MM.1S (cell line): ENCODE measurements at regions not wholly inside any gene's neighbourhood (a gene's known extent, or its start where the extent isn't known, plus 50 kb on each side); places are given as distances from the start of the nearest gene placed in this dataset.

Experiments used
- DNase-seq: peaks from one replicate; pipeline ENCODE4 v3.0.0-alpha.2; 2015
- H2AFZ ChIP-seq: fragments of 300-600 bp; sonication (generic); 2 replicates; pipeline ENCODE4 v1.6.0; 2016; ENCODE audit warnings: antibody characterized with exemption, low read length
- H3F3A ChIP-seq: fragments of 300-600 bp; sonication (generic); 2 replicates; pipeline ENCODE4 v1.6.1; 2016; ENCODE audit warnings: mild to moderate bottlenecking, antibody characterized with exemption, low read length, moderate library complexity, mixed read lengths; ENCODE audit not compliant: insufficient read depth
- H3K27ac ChIP-seq: fragments of 300-600 bp; sonication (generic); 2 replicates; pipeline ENCODE4 v1.5.1; 2016; ENCODE audit warnings: mild to moderate bottlenecking, low read length
- H3K27me3 ChIP-seq: fragments of 300-600 bp; sonication (generic); replicated peaks from 2 replicates; pipeline ENCODE4 v1.6.0; 2016; ENCODE audit warnings: low read length; ENCODE audit not compliant: insufficient read depth
- H3K36me3 ChIP-seq: fragments of 300-600 bp; sonication (generic); replicated peaks from 2 replicates; pipeline ENCODE4 v1.6.1; 2016; ENCODE audit warnings: mild to moderate bottlenecking, low read length, mixed read lengths; ENCODE audit not compliant: insufficient read depth
- H3K4me1 ChIP-seq: fragments of 300-600 bp; sonication (generic); 2 replicates; pipeline ENCODE4 v1.6.1; 2016; ENCODE audit warnings: low read length, mixed read lengths
- H3K4me2 ChIP-seq: fragments of 300-600 bp; sonication (generic); 2 replicates; pipeline ENCODE4 v1.6.0; 2016; ENCODE audit warnings: low read depth, low read length
- H3K4me3 ChIP-seq: fragments of 300-600 bp; sonication (generic); 2 replicates; pipeline ENCODE4 v1.5.1; 2016; ENCODE audit warnings: low read length, mixed read lengths
- H3K79me2 ChIP-seq: fragments of 300-600 bp; sonication (generic); 2 replicates; pipeline ENCODE4 v1.6.1; 2016; ENCODE audit warnings: mixed run types, low read length, mixed read lengths
- H3K9ac ChIP-seq: fragments of 300-600 bp; sonication (generic); 2 replicates; pipeline ENCODE4 v1.6.1; 2016; ENCODE audit warnings: low read length, mixed read lengths
- H3K9me2 ChIP-seq: fragments of 300-600 bp; sonication (generic); replicated peaks from 2 replicates; pipeline ENCODE4 v1.6.1; 2016; ENCODE audit warnings: mild to moderate bottlenecking, low read length, mixed read lengths; ENCODE audit not compliant: insufficient read depth
- H3K9me3 ChIP-seq: fragments of 300-600 bp; sonication (generic); replicated peaks from 2 replicates; pipeline ENCODE4 v1.6.1; 2016; ENCODE audit warnings: mild to moderate bottlenecking, low read length, mixed read lengths; ENCODE audit not compliant: insufficient read depth
- H4K20me1 ChIP-seq: fragments of 300-600 bp; sonication (generic); 2 replicates; pipeline ENCODE4 v1.6.1; 2016; ENCODE audit warnings: mild to moderate bottlenecking, low read length, moderate library complexity, mixed read lengths; ENCODE audit not compliant: insufficient read depth
- CTCF ChIP-seq: fragments of 300-600 bp; sonication (generic); IDR thresholded peaks from 2 replicates; pipeline ENCODE4 v1.5.1; 2016; ENCODE audit warnings: antibody characterized with exemption, low read length, mixed read lengths
- EZH2 ChIP-seq: fragments of 300-600 bp; sonication (generic); optimal IDR thresholded peaks from 2 replicates; pipeline ENCODE3; 2017; ENCODE audit warnings: low read depth, mild to moderate bottlenecking, antibody characterized with exemption, low read length, mixed read lengths
- EZH2phosphoT487 ChIP-seq: fragments of 300-600 bp; sonication (generic); IDR thresholded peaks from 2 replicates; pipeline ENCODE4 v1.6.1; 2018; ENCODE audit warnings: antibody characterized with exemption, low read length

- no peak overlapping the region for H3K27ac ChIP-seq
- no peak for DNase-seq
These were observed 631.8 kb downstream of the TMTC2 start for GRCh38 chr12:83318386-83319098.

GRCh38 chr12:83317595-83317994 is 630.9 kb downstream of the TMTC2 start:
- Histone ChIP-seq H3K27ac (no peak overlapping the region), H3K4me3 (no peak overlapping the region), H3K9ac (no peak overlapping the region), H3K27me3 (no peaks in the 10 kb centered on the region), H4K20me1 (no peaks in the 10 kb centered on the region), H3K36me3 (no peaks in the 10 kb centered on the region), H3K9me3 (no peaks in the 10 kb centered on the region), H3K4me2 (no peak overlapping the region), H3K4me1 (no peaks in the 10 kb centered on the region), H3K79me2 (no peaks in the 10 kb centered on the region), H2AFZ (no peak overlapping the region), H3K9me2 (no peaks in the 10 kb centered on the region), H3F3A (no peaks in the 10 kb centered on the region)
- no peak for TF ChIP-seq CTCF
- no peak for TF ChIP-seq EZH2
- no peak for TF ChIP-seq EZH2phosphoT487
- no peak for DNase-seq

More at GRCh38 chr12:83318386-83319098, 631.8 kb downstream of the TMTC2 start:
- Histone ChIP-seq H3K27me3 (no peaks in the 10 kb centered on the region), H4K20me1 (no peaks in the 10 kb centered on the region), H3K9me3 (no peaks in the 10 kb centered on the region), H3K36me3 (no peaks in the 10 kb centered on the region), H3K9ac (no peak overlapping the region), H3K4me1 (no peaks in the 10 kb centered on the region), H3K4me2 (no peak overlapping the region), H3K9me2 (no peaks in the 10 kb centered on the region), H3K79me2 (no peaks in the 10 kb centered on the region), H3K4me3 (no peak overlapping the region), H3F3A (no peaks in the 10 kb centered on the region), H2AFZ (no peak overlapping the region)
- TF ChIP-seq CTCF: no peak
- no peak for TF ChIP-seq EZH2
- no peak for TF ChIP-seq EZH2phosphoT487

- Histone ChIP-seq H3K9me2 (no peaks in the 10 kb centered on the region), H3K9ac (no peak overlapping the region), H3K4me1 (no peaks in the 10 kb centered on the region), H3K9me3 (no peaks in the 10 kb centered on the region), H4K20me1 (no peaks in the 10 kb centered on the region), H3K27me3 (no peaks in the 10 kb centered on the region), H2AFZ (no peak overlapping the region), H3K36me3 (no peaks in the 10 kb centered on the region), H3K4me2 (no peak overlapping the region), H3K79me2 (no peaks in the 10 kb centered on the region), H3K4me3 (no peak overlapping the region), H3K27ac (no peak overlapping the region), H3F3A (no peaks in the 10 kb centered on the region)
- DNase-seq: no peak
- TF ChIP-seq CTCF: no peak
These were observed 627.1 kb downstream of the TMTC2 start for GRCh38 chr12:83313827-83314226.
